ENCODE measurements at regions not wholly inside any gene's neighbourhood (a gene's known extent, or its start where the extent isn't known, plus 50 kb on each side); places are given as distances from the start of the nearest gene placed in this dataset.

DNA sequence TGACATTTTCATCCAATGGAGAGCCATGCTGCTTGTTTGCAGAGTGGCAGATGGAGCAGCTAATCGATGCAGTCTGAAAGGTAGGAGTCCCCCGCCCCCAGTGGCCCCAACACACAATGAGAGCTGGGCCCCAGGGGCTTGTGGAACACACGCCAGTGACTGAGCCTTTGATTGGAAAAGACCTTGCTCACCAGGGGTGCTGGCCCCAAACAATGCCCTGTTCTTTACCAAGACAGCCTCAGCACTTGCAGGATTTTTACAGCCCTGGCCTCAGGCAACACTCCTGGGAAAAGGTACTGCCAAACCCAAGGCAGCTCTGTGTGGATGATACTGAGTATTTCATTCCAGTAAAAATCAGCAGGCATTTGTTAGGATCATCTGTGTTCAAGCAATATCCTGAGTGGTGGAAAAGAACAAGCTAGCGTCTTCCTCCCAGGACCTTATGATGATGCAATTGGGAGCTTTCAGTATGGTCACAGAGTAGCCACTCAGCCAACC is 276.8 kb upstream of the CLINT1 start:
- peaks cover 0 to 7% (median 0%) of the 10 kb centered on the region in 11 experiments; a peak in 2 of 22 replicates for H3K9me3 ChIP-seq (replicated peaks in 1 of 11)
- H3K4me3 ChIP-seq: no peak overlapping the region
- no peak overlapping the region for H3K27ac ChIP-seq
- peaks cover 0 to 4% (median 0%) of the 10 kb centered on the region in 10 experiments; a peak in 1 of 20 replicates for H3K4me1 ChIP-seq
- no peak for TF ChIP-seq Cebpa-rat (IDR thresholded peaks at IDR 0.05)
- H3K9ac ChIP-seq: no peak overlapping the region
- H3K27me3 ChIP-seq: no peaks in the 10 kb centered on the region
- H3K4me2 ChIP-seq: no peak overlapping the region
- no peaks in the 10 kb centered on the region for H3K36me3 ChIP-seq
- no peaks in the 10 kb centered on the region for H4K20me1 ChIP-seq

DNA sequence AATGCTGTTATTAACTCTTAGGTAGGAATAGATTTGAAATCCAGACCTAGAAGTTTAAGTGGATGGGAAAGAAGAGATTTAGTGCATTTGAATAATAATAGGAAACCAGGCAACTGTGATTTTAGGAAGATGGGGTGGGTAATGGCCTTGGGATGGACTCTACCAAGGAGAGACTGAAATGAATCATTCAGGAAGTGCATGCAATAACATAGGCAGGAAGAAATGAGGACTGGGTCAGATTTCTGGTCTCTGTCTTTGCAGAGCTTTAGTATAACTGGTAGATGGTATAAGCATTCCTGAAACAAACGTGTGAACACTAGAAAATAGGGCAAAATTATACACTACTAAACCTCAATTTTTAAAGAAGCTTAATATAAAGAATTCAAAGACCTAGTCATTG is 274.4 kb upstream of the CLINT1 start:
- Histone ChIP-seq H3K4me3 (no peak overlapping the region), H4K20me1 (no peaks in the 10 kb centered on the region), H3K27me3 (no peaks in the 10 kb centered on the region), H3K9me3 (replicated peaks in 1 of 11) (no peaks in the 10 kb centered on the region), H3K9ac (no peak overlapping the region), H3K27ac (no peak overlapping the region), H3K4me2 (no peak overlapping the region), H3K4me1 (peaks cover 0 to 4% (median 0%) of the 10 kb centered on the region in 10 experiments; a peak in 1 of 20 replicates), H3K36me3 (no peaks in the 10 kb centered on the region)
- TF ChIP-seq Cebpa-rat (IDR thresholded peaks at IDR 0.05): no peak

DNA sequence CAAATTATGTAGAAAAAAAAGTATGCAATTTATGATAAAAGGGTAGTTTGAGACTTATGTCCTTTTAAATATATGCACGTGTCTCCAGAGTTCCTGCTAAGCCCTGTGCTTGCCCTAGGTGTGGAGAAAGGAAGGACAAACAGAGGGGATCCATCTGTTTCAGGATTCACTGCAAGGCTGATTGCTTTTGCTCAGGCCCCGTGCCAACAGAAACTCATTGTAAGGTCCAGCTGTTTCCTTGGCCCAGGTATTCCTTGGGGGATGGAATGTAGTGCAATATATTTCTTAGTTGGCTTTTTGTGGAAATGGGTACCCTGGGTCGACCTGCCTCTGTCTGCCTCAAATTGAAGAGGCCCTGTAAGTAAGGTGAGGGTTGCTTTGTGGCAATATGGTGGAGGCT is 268.6 kb upstream of the CLINT1 start:
- Histone ChIP-seq H3K9ac (no peak overlapping the region), H3K4me2 (no peak overlapping the region), H3K4me3 (no peak overlapping the region), H3K9me3 (replicated peaks in 1 of 11) (peaks cover 0 to 15% (median 0%) of the 10 kb centered on the region in 11 experiments; a peak in 2 of 22 replicates), H3K36me3 (no peaks in the 10 kb centered on the region), H3K27ac (no peak overlapping the region), H4K20me1 (no peaks in the 10 kb centered on the region), H3K27me3 (no peaks in the 10 kb centered on the region), H3K4me1 (peaks cover 0 to 20% (median 0%) of the 10 kb centered on the region in 10 experiments; a peak in 7 of 20 replicates)
- no peak for TF ChIP-seq Cebpa-rat (IDR thresholded peaks at IDR 0.05)

DNA sequence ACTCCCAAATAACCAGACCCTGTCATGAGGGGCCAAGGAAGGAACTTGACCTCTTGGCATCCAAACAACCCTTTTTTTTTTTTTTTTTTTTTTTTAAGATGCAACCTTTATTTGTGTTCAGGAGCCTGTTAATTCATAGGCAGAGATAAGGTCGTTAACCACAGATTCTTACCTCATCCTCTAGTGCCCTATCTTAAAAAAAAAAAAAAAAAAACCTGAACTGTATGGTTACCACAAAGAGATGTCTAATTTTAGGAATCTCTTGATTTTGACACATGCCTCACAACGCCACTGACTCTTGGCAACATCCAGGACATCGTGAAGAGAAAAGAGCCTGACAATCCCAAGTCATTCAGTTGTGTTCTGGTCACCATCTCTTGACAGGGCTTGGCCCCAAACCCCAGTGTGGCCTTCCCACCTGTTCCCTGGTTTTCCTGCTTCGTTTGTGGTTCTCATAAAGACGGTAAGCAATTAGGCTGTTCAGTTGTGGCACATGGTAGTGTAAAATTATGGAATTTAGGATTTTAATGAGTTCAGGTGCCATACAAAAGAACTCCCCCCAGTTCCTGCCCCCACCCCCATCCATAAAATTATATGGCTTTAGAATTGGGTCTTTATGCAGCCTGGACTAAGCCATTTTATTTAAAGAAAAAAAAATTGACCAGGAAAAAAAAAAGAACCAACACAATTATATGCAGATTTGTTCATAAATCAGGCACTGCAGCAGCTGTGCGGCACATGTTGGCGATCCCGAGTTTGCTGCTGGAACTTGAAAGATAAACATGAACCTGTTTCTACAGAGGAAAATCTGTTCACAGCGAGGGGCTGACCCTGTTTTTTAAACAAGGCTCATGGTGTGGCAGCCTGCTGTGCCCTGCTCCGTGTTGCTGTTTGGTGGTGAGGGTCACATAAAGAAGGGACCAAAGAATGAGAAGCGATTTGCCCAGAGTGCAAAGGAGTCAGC is 267.8 kb upstream of the CLINT1 start:
- H3K4me2 ChIP-seq: peak overlapping the region in 4 of 11 experiments; percentile 12 to 35 (median 26); a peak in 4 of 22 replicates
- H3K36me3 ChIP-seq: no peaks in the 10 kb centered on the region
- no peaks in the 10 kb centered on the region for H4K20me1 ChIP-seq
- peaks cover 0 to 15% (median 0%) of the 10 kb centered on the region in 11 experiments; a peak in 2 of 22 replicates for H3K9me3 ChIP-seq (replicated peaks in 1 of 11)
- H3K27ac ChIP-seq: no peak overlapping the region
- peaks cover under 1 to 22% (median 4%) of the 10 kb centered on the region in 10 experiments; a peak in 19 of 20 replicates for H3K4me1 ChIP-seq
- H3K9ac ChIP-seq: no peak overlapping the region
- no peak overlapping the region for H3K4me3 ChIP-seq
- no peak for TF ChIP-seq Cebpa-rat (IDR thresholded peaks at IDR 0.05)
- H3K27me3 ChIP-seq: no peaks in the 10 kb centered on the region

DNA sequence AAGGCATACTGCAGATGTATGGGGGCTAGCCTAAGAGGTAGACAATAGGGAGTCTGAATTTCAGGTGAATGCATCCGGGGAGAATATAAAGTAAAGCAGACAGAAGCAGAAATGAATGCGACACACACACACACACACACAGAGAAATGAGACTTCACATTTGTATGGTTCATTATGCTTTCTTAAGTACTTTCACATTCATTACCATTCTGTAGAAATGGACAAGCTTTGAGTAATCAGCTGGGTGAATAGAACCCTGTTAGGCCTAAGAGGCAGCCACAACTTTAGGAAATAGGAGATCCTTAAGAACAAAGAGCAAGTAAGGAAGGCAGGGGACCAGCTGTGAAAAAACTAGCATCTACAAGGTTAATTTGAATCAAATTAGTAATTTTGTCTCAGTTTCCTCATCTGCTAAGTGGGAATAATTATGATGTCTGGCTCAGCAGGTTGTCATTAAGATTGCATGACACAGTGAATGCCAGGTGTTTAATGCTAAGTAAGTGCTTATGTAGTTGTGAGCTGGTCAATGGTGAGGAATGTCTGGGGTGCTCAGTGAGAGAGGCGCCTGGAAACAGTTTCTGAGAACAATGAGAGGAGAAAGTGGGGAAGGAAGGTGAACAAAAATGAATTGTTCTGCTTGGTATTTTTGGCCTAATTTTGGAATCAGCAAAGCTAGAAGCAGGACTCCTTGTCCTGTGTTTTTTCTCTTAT is 265.8 kb upstream of the CLINT1 start:
- TF ChIP-seq Cebpa-rat (IDR thresholded peaks at IDR 0.05): no peak
- Histone ChIP-seq H3K9me3 (replicated peaks in 1 of 11) (peaks cover 0 to 15% (median 0%) of the 10 kb centered on the region in 11 experiments; a peak in 2 of 22 replicates), H3K36me3 (no peaks in the 10 kb centered on the region), H3K4me2 (no peak overlapping the region), H3K9ac (no peak overlapping the region), H3K4me3 (no peak overlapping the region), H3K4me1 (peaks cover 17 to 39% (median 22%) of the 10 kb centered on the region in 10 experiments), H3K27me3 (no peaks in the 10 kb centered on the region), H4K20me1 (no peaks in the 10 kb centered on the region), H3K27ac (no peak overlapping the region)

DNA sequence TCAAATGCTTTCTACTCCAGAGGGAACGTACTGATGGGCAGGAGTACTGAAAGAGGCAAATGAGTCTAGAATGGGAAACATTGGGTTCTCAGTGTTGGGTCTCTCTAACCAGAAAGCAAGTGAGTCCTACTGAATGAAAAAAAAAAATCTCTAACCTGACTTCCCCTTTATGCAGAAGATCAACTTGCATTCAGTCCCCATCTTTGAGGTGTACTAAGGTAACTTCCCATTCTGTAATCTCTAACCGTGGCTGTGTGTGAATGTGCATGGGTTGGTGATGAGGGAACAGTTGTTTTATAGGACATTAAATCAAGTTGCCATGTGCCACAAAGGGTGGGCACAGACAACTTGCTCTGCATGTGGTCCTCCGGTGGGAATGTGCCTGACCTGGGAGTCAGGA is 264.6 kb upstream of the CLINT1 start:
- Histone ChIP-seq H3K27ac (no peak overlapping the region), H3K9me3 (replicated peaks in 1 of 11) (peaks cover 0 to 15% (median 0%) of the 10 kb centered on the region in 11 experiments; a peak in 2 of 22 replicates), H3K4me3 (no peak overlapping the region), H3K36me3 (no peaks in the 10 kb centered on the region), H4K20me1 (no peaks in the 10 kb centered on the region), H3K9ac (no peak overlapping the region), H3K4me1 (peaks cover 17 to 39% (median 22%) of the 10 kb centered on the region in 10 experiments), H3K27me3 (no peaks in the 10 kb centered on the region), H3K4me2 (no peak overlapping the region)
- TF ChIP-seq Cebpa-rat (IDR thresholded peaks at IDR 0.05): no peak

DNA sequence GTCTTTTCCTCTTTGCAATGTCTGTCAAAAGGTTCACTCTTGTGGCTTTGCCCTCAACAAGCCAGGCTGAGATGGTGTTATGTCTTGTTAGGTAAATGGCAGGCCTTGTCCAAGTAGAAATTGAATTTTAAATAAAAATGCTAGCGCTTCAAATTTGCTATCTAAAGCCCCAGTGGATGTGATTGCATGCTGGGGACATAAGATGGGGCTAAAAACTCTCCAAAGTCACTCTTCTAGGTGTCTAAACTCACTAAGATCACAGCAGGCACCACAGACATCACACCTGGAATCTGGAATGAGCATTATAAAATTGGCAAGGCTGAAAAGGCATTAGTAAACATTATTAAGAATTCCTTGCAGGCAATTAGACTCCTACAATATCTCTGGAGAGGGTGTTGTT is 262.7 kb upstream of the CLINT1 start:
- no peak overlapping the region for H3K27ac ChIP-seq
- TF ChIP-seq Cebpa-rat (IDR thresholded peaks at IDR 0.05): no peak
- no peak overlapping the region for H3K4me3 ChIP-seq
- peaks cover 18 to 29% (median 24%) of the 10 kb centered on the region in 10 experiments for H3K4me1 ChIP-seq
- no peaks in the 10 kb centered on the region for H3K36me3 ChIP-seq
- H3K9ac ChIP-seq: no peak overlapping the region
- no peaks in the 10 kb centered on the region for H3K27me3 ChIP-seq
- 0 out of 22 replicates have a peak, but pooled peaks cover 0 to 3% (median 0%) of the 10 kb centered on the region in 11 experiments for H3K9me3 ChIP-seq (replicated peaks in 1 of 11)
- peak overlapping the region; percentile 28 to 56 (median 49); a peak in 18 of 22 replicates for H3K4me2 ChIP-seq
- no peaks in the 10 kb centered on the region for H4K20me1 ChIP-seq

DNA sequence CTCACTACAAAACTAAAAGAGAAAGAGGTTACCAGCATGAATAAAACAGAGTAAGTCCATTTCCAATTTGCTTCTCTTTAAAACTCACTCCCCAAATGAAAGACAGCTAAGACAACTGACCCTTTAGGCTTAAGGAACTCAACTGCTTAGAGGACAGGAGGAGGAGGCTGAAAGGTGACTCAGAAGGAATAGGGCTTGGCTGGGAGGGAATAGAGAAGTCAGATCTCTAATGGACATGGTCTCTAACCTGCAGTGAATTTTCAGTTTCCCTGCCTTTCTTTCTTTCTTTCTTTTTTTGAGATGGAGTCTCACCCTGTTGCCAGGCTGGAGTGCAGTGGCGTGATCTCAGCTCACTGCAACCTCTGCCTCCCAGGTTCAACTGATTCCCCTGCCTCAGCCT is 261.8 kb upstream of the CLINT1 start:
- no peak overlapping the region for H3K9ac ChIP-seq
- no peaks in the 10 kb centered on the region for H3K27me3 ChIP-seq
- peaks cover 18 to 28% (median 23%) of the 10 kb centered on the region in 10 experiments for H3K4me1 ChIP-seq
- H3K27ac ChIP-seq: no peak overlapping the region
- H4K20me1 ChIP-seq: no peaks in the 10 kb centered on the region
- H3K4me3 ChIP-seq: no peak overlapping the region
- peak overlapping the region; percentile 28 to 56 (median 49) for H3K4me2 ChIP-seq
- no peaks in the 10 kb centered on the region for H3K36me3 ChIP-seq
- 0 out of 22 replicates have a peak, but pooled peaks cover 0 to 3% (median 0%) of the 10 kb centered on the region in 11 experiments for H3K9me3 ChIP-seq (replicated peaks in 1 of 11)
- TF ChIP-seq Cebpa-rat (IDR thresholded peaks at IDR 0.05): no peak
